Adrenal gland (tissue), 9 donors: ENCODE measurements at regions not wholly inside any gene's neighbourhood (a gene's known extent, or its start where the extent isn't known, plus 50 kb on each side); places are given as distances from the start of the nearest gene placed in this dataset.

Source experiments
- DNase-seq, 7 donors: peaks; one replicate each; pipeline ENCODE4 v3.0.0-alpha.2; 2019 to 2020
- H3K27ac ChIP-seq, 5 donors: fragments of 200-600 bp; sonication (generic) in 4 of 5; 1 replicate in 3 of 5; 2 replicates in 2 of 5; pipeline versions ENCODE4 v1.5.1 to v1.8.0; 2016 to 2020; ENCODE audit warnings: mild to moderate bottlenecking in 1 of 5
- H3K27me3 ChIP-seq: fragments of 200-600 bp; 2 replicates; pipeline ENCODE4 v1.8.0; 2021
- H3K36me3 ChIP-seq, 2 donors: fragments of 200-600 bp; replicated peaks in 1 of 2; 1 replicate in 1 of 2; 2 replicates in 1 of 2; pipeline versions ENCODE4 v1.5.1 to v1.8.0; 2018 to 2022
- H3K4me1 ChIP-seq, 2 donors: fragments of 200-600 bp; replicated peaks in 1 of 2; 1 replicate in 1 of 2; 2 replicates in 1 of 2; pipeline versions ENCODE4 v1.5.1 to v1.8.0; 2018 to 2021
- H3K4me3 ChIP-seq, 4 donors: fragments of 200-600 bp; sonication (generic) in 3 of 4; one replicate each; pipeline ENCODE4 v1.5.1; 2016 to 2018
- H3K9me3 ChIP-seq, 3 donors: fragments of 200-600 bp; sonication (generic) in 1 of 3; replicated peaks in 1 of 3; 1 replicate in 2 of 3; 2 replicates in 1 of 3; pipeline versions ENCODE4 v1.5.1 to v1.8.0; 2016 to 2021
- POLR2A ChIP-seq, 2 donors: fragments of 450-650 bp; IDR thresholded peaks; one replicate each; pipeline ENCODE4 v1.6.1; 2017; ENCODE audit warnings: antibody characterized with exemption in 2 of 2, mild to moderate bottlenecking in 2 of 2, moderate library complexity in 1 of 2
- WGBS, 4 donors: extraction: QIAGEN DNeasy Blood & Tissue Kit in 2 of 4; methylation state at CpG; one replicate each; pipeline versions ENCODE4 v1.1.5 to v1.1.7; 2013 to 2017; 5-methylcytosine and 5-hydroxymethylcytosine counted together
- intact Hi-C, 2 donors: fragments of 100-400 bp; cut with DNase I; formaldehyde crosslinking; loops; one replicate each; pipeline versions ENCODE4 v1.14.1 to v1.15.0; 2022 to 2023
- TF ChIP-seq, protein P1 (sequence below), 6 experiments: fragments of 450-650 bp in 4 of 6; fragments of 200-600 bp in 2 of 6; sonication (generic) in 1 of 6; IDR thresholded peaks; 1 replicate in 5 of 6; 2 replicates in 1 of 6; pipeline versions ENCODE4 v1.5.1 to v1.8.0; 2016 to 2021; ENCODE audit warnings: antibody characterized with exemption in 6 of 6, mild to moderate bottlenecking in 2 of 6, moderate library complexity in 1 of 6
- donor health status: healthy with polysubstance abuse.
- donor health status: Bipolar disorder and iron deficiency.
- donor health status: DM: yes; HTN: yes; CAD: no.
- donor health status: DM: no; HTN: no; CAD: no.
- donor health status: DM: no; HTN: no; CAD: no.

DNA sequence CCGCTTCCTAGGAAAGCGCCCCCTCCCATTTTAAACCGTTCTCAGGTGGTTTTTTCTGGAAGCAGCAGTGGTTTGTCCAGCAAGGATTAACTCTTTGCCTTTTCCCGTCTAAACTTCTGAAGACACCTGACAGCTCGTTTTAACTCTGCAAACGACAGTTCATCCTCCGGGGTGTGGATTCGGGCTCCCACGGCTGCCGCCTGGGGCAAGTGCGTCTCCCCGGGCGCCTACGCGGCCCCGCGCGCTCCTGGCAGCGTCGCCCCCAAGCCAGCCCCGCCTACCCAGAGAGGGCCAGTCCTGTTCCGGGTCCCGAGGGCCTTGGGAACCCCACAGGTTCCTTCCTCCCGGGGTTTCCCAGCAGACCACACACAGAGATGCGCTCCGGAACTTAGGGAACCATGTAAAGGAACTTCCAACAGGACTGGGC, 54.4 kb downstream of the PRR18 start:
- no peak for TF ChIP-seq POLR2A (IDR thresholded peaks at IDR 0.05)
- TF ChIP-seq, protein P1, sequence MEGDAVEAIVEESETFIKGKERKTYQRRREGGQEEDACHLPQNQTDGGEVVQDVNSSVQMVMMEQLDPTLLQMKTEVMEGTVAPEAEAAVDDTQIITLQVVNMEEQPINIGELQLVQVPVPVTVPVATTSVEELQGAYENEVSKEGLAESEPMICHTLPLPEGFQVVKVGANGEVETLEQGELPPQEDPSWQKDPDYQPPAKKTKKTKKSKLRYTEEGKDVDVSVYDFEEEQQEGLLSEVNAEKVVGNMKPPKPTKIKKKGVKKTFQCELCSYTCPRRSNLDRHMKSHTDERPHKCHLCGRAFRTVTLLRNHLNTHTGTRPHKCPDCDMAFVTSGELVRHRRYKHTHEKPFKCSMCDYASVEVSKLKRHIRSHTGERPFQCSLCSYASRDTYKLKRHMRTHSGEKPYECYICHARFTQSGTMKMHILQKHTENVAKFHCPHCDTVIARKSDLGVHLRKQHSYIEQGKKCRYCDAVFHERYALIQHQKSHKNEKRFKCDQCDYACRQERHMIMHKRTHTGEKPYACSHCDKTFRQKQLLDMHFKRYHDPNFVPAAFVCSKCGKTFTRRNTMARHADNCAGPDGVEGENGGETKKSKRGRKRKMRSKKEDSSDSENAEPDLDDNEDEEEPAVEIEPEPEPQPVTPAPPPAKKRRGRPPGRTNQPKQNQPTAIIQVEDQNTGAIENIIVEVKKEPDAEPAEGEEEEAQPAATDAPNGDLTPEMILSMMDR (IDR thresholded peaks at IDR 0.05): no peak
- 8 to 16% (median 10%) methylated on average over 10 to 26 of the region's 26 CpGs for WGBS, 4 donors
- peak overlapping the region in 1 of 5 donors; percentile 13 for H3K27ac ChIP-seq
- H3K27me3 ChIP-seq: peaks cover 23% of the 10 kb centered on the region
- peaks cover 0 to 5% of the 10 kb centered on the region in 2 donors for H3K4me1 ChIP-seq
- no peaks in the 10 kb centered on the region for H3K9me3 ChIP-seq
- intact Hi-C loops: no loop called here
- peak in 1 of 7 donors; percentile 43 for DNase-seq
- no peaks in the 10 kb centered on the region for H3K36me3 ChIP-seq
- peak overlapping the region in 2 of 4 donors; percentile 18 to 51 for H3K4me3 ChIP-seq

DNA sequence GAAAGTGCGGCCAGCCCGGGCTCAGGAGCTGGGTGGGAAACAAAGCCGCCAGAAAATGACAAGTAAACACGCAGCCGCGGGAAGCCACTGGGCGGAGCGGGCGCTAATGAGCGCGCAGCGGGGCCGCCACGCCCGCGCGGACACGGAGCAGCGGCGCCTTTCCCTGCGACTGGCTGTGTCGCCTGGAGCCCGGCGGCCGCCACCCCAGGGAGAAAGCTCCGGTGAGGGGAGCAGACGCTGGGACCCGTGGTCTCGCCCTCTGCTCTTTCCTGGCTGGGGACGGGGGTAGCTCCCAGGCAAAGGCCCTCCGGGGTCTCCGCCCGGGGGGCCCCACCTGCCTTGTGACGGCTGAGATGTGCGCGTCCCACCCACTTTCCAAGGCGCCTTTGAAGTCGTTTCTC, 54.9 kb downstream of the PRR18 start:
- TF ChIP-seq, protein P1 (IDR thresholded peaks at IDR 0.05): no peak
- no peak for TF ChIP-seq POLR2A (IDR thresholded peaks at IDR 0.05)
- H3K27me3 ChIP-seq: peaks cover 23% of the 10 kb centered on the region

GRCh38 chr6:166252601-166253000, 55.6 kb downstream of the PRR18 start:
- TF ChIP-seq, protein P1 (IDR thresholded peaks at IDR 0.05): no peak
- TF ChIP-seq POLR2A (IDR thresholded peaks at IDR 0.05): no peak
- Histone ChIP-seq H3K4me3 (no peak overlapping the region), H3K4me1 (peaks cover 0 to 5% of the 10 kb centered on the region in 2 donors), H3K9me3 (no peaks in the 10 kb centered on the region), H3K36me3 (no peaks in the 10 kb centered on the region), H3K27ac (no peak overlapping the region), H3K27me3 (peaks cover 23% of the 10 kb centered on the region)
- intact Hi-C loops: no loop called here
- no peak for DNase-seq
- WGBS, 4 donors: 80 to 95% (median 83%) methylated on average over 16 to 27 of the region's 27 CpGs

More for the DNA sequence above, 54.9 kb downstream of the PRR18 start:
- no peak for DNase-seq
- H3K9me3 ChIP-seq: no peaks in the 10 kb centered on the region
- peak overlapping the region in 2 of 5 donors; percentile 13 to 27 for H3K27ac ChIP-seq
- no peaks in the 10 kb centered on the region for H3K36me3 ChIP-seq
- WGBS, 4 donors: 2 to 7% (median 3%) methylated on average over 21 to 38 of the region's 38 CpGs
- intact Hi-C loops: no loop called here
- peak overlapping the region in 2 of 4 donors; percentile 18 to 51 for H3K4me3 ChIP-seq
- H3K4me1 ChIP-seq: peaks cover 0 to 5% of the 10 kb centered on the region in 2 donors

GRCh38 chr6:166251655-166252054, 56.5 kb downstream of the PRR18 start:
- intact Hi-C loops: no loop called here
- 64 to 76% (median 69%) methylated on average over 6 of the region's 6 CpGs for WGBS, 4 donors

More at GRCh38 chr6:166251655-166252054, 56.5 kb downstream of the PRR18 start:
- no peaks in the 10 kb centered on the region for H3K36me3 ChIP-seq
- peaks cover 23% of the 10 kb centered on the region for H3K27me3 ChIP-seq
- H3K4me1 ChIP-seq: peaks cover 0 to 5% of the 10 kb centered on the region in 2 donors
- H3K4me3 ChIP-seq: no peak overlapping the region
- DNase-seq: no peak
- H3K9me3 ChIP-seq: no peaks in the 10 kb centered on the region
- H3K27ac ChIP-seq: no peak overlapping the region
- TF ChIP-seq POLR2A (IDR thresholded peaks at IDR 0.05): no peak
- TF ChIP-seq, protein P1 (IDR thresholded peaks at IDR 0.05): no peak
